GM21515 (cell line): ENCODE measurements at regions not wholly inside any gene's neighbourhood (a gene's known extent, or its start where the extent isn't known, plus 50 kb on each side); places are given as distances from the start of the nearest gene placed in this dataset.

Experiments
- ATAC-seq: cut with Tn5 transposase; IDR thresholded peaks from one replicate; pipeline ENCODE4 v1.9.1; 2021; ENCODE audit not compliant: unreplicated experiment

DNA sequence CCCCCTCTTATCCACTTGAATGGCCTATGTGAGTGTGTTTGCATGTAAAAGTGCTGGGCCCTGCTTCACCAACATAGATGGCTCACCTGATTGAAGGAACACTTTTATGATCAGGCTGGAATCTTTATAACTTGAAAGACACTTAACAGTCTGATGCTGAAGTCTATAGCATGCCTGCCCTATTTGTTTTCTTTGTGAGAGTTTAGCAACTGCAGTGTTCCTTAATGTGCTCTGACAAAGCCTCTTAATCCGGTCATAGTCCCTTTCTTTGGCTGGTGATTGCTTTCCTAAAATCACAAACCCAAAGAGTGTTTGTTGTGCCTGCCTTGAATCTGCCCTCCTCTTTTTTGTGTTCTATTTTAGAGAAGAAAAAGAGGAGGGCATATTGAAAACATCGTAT is 1382.8 kb upstream of the CELF4 start:
- no peak for ATAC-seq

DNA sequence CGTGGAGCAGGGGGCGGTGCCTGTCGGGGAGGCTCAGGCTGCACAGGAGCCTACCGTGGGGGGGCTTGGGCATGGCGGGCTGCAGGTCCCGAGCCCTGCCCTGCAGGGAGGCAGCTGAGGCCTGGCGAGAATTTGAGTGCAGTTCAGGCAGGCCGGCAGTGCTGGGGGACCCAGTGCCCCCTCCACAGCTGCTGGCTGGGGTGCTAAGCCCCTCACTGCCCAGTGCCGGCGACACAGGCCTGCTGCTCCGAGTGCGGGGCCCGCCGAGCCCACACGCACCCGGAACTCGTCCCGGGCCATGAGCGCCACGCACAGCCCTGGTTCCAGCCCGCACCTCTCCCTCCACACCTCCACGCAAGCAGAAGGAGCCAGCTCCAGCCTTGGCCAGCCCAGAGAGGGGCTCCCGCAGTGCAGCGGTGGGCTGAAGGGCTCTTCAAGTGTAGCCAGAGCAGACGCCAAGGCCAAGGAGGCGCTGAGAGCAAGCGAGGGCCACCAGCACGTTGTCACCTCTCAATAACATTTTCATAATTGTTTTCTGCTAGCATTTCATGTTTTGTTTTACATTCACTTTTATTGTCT is 1378.9 kb upstream of the CELF4 start:
- ATAC-seq: no peak

DNA sequence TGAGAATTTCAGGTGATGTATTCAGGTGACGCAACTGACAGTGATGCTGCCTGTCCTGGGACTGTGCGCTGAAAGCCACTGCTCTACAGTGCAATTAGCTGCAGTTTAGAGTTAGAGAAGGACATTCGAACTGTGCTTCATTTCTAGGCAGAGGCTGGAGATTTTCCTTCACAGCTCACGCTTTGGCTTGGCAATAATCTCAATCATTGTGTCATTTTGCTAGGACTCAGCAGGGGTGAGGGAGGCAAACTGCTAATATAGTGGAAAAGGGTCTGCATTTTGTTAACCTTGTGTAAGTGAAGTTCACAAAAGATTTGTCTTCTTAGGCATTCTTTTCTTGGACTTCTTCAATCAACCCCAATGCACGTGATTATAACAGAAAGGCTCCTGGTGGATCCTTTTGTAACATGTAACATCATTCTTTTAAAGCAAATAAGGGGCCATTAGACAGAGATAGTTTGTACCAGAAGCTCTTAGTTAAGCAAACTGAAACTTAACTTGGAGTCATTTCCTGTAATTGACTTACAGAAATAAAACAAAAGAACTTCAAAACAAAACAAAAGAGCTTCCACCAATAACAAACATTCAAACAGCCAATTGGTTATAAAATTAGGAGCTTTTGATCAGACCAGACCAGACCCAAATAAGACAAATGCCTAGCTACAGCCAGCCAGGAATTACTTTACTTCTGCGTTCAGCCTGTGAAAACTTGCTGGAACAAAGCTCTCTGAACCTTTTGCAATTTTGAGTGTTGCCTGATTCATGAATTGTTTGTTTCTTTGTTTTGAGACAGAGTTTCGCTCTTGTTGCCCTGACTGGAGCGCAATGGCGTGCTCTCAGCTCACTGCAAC is 1376.3 kb upstream of the CELF4 start:
- ATAC-seq: peak; percentile 8

DNA sequence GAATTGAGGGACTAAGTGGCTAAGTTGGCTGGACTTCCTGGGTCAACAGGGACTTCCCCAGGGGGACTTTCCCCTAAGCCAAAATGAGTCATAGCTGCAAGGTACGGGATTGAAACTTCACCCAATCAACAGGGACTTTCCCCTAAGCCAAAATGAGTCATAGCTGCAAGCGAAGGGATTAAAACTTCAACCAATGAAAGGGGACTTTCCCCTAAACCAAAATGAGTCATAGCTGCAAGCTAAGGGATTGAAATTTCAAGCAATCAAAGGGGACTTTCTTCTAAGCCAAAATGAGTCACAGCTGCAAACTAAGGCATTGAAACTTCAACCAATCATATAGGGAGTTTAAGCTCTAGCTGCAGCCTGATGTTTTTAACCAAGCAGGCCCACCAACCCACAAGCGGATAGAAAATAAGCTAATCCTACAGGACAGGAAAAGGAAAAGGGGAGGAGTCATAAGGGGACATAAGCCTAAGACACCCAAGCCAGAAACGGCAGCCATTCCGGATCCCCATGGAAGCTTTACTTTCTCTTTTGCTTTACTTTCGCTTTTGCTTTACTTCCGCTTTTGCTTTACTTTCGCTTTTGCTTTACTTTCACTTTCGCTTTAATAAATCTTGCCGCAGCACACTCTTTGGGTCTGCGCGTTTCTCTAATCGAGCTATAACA is 1375.4 kb upstream of the CELF4 start:
- ATAC-seq: peak; percentile 72

DNA sequence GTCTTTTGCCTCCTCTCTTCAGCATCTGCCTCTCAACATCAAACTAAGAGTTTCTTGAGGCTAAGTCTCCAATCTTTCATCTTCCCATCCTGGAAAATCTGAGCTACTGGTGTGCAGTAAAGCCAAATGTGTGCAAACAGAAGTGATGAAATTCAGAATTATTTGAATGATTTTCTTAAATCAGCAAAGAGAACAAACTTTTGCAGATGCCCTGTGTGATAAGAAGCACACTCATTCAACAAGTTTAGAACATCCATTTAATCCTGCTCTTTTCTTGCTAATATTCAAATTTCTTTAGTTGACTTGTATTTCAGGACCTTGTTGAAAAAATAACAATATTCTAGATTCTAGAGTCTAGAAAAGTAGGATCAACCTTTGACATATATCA is 1374.9 kb upstream of the CELF4 start:
- ATAC-seq: peak; percentile 22

DNA sequence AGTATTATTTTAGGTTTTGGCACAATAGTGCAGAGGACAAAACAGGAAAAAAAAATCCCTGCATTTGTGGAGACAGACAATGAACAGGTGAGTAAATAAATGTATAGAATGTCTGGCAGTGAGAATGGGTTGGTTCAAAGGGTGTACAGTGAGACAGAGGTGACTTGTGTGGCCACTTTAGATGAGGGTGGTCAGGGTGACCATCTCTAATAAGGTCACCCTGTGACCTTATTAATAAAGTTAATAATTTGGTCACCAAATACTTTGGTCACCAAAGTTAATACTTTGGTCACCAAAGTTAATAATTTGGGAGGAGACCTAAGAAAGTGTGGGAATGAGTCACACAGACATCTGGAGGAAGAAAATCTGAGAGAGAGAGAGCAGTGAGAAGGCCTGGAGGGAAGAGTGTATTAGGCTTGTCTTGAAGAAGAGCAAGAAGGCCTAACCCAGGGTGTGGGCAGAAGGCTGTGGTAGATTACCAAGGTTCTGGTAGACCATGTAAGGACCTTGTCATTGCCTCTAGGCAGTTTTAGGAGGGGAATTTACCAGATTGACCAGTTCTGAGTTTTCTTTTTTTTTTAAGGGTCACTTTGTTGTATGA is 1368.4 kb upstream of the CELF4 start:
- peak; percentile 60 for ATAC-seq

DNA sequence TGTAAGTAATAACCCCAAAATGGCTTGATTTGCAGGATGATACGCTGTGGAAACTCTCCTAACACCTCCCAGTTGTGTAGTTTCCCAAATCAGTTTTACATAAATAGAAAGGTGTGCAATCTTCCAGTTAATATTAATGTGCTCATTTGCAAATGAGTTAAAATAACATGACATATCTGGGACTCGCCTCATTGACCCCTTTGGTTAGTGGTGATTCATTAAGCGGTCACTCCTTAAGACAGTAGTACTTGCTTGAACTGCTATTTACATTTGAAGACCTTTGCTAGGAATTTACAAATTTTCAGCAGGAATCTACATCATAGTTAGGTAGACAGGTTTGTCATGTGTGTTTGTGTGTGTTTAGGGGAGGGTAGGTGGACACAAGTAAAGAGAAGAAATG is 1367.7 kb upstream of the CELF4 start:
- peak; percentile 29 for ATAC-seq

DNA sequence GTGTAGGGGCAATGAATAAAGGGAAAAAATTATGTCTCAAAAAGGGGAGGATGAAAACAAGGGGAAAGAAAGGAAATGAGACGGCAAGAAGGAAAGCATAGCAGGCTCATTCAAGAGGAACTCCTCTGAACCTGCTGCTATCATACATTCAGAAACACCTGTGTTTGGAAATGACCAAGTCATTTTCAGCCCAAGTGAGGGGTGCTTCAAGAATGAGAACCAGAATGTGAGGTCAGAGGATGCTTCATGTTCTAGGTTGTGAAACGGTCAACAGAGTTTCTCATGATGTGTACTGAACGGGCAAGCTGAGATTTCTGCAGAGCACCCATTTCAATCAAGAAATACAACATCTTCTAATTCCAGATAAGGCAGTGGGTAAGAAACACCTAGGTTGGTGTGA is 1367.2 kb upstream of the CELF4 start:
- ATAC-seq: peak; percentile 38

DNA sequence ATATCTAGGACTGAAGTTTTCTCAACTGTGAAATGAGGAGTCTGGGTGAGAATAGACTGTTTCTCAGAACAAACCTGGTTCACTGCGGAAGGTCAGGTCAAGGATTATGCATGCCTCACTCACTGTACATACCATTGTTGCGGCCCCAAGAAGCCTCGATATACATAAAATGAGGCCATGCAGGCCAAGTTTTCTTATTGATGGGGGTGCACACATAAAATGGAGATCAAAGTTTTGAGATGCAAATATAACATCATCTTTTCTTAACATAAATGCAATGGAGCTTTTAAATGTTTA is 1366.1 kb upstream of the CELF4 start:
- ATAC-seq: no peak

DNA sequence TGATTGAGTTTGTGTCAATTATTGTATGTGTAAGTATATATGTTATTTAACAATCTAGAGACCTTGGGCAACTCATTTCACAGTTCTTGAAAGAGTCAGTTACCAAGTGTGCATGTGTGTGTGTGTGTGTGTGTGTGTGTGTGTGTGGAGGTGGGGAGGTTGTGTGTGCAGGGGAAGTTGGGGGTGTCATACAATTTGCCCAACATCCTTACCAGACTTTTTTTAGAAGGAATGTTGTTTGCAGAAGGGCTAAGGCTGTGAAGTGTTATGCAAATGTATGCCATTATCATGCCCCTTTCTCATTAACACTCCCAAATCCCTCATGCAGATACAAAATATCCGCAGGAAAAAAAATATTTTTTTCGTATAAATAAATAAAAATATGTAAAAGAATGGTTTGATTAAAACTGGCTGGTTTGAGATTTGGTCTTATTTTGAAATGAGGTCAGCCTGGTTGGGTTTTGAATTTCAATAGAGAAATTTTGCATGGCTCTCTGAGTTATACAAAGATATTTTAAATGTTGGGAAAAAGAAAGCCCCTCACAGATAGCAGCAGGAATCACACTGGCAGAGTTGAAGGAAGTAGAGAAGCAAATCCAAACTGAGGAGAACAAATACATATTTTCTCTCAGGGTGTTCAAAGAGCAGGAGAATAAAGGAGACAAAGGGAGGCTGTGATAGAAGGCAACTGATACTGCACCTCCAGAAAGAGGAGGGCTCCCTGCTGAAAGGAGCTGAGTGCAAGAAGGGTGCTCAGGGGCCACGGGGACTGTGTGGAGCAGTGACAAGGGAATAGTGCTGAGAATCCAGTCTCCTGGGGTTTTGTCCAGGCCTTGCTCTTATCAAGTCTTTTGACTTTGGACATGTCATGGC is 1365.5 kb upstream of the CELF4 start:
- ATAC-seq: no peak

DNA sequence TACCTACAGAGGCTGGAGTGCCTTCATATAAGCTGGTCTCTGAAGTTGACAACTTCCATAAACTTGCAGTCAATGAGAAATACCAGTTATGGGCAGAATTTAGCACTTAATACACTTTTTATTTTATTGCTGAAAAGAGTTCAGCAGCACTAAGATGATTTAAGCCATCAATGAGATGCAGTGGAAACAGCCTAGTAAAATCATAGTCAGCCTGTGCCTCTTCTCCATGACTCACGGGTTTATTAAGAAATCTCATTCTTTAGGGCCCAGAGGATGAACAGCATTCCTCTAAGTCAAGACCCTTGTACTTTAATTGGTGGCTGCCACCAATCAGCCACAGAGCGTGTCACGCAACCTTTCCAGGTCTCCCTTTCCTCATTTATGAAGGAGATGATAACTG is 1357.9 kb upstream of the CELF4 start:
- ATAC-seq: no peak

DNA sequence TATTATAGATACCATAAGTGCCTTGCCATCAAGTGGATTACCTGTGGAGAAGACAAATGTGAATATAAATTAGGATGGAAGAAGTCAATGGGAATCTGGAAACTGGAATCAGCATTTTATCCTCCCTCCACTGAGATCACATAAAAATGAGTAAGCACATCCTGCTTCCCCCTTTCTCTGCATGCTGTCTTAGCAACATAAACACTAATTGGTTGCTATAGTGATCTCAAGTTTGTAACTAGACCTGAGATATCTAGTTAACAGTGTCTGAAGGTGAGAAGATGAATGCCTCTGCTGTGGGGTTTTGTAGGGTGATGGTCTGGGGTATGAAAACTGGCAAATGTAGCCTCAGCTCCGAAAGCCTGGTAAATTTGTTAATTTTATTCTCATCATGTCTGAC is 1357.5 kb upstream of the CELF4 start:
- ATAC-seq: no peak

DNA sequence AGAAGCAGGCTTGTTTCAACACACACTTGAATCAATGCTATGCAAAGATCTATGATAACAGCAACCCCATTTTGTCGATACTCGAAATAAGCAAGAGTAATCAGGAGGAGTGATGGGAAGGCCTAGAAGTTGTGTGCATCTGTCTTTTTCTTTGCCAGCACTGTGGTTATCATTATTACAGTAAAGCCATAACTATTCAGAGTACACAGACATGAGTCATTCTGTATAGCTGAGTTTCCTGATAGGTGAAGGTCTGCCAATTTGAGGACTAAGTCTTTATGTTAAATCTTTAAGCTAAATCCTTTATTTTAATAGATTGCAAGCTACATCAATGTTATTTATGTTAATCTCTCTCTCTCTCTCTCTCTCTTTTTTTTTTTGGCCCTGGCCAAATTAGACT is 1344.4 kb upstream of the CELF4 start:
- no peak for ATAC-seq

DNA sequence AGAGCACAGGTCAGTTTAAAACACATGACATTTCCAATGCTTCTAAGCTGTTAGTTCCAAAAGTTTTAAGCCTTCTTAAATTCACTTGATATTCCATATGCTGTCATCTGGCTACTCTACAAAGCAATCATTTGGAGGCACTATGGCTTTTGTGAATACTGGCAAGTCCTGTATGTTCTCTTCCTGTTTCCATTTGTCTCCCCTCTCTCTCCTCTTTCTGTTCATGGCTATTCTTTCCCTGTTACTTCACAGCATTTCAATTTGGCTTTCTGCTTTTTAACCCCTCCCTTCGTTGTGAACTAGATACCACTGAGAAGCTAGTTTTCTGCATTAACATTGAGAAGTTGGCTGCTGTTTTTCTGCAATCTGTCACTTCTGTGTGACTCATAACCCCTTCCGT is 1337.2 kb upstream of the CELF4 start:
- no peak for ATAC-seq

DNA sequence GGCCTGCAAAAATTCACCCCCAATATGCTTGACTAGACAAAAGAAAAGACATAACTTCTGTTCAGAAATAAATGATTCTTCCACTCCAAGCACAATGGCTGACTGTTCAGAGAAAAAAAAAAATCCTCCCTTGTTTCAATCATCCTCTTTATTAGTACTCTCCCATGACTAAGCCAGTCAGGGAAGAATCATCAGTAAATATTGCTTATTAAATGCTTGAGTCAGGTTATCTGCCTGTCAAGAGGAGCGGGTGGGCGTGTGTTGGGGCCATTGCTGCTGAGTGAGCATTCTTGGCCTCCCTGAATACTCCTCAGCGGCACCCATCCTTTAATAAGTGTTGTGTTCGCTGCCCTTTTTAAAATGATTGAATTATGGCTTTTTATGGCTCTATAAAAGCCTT is 1334.8 kb upstream of the CELF4 start:
- no peak for ATAC-seq

DNA sequence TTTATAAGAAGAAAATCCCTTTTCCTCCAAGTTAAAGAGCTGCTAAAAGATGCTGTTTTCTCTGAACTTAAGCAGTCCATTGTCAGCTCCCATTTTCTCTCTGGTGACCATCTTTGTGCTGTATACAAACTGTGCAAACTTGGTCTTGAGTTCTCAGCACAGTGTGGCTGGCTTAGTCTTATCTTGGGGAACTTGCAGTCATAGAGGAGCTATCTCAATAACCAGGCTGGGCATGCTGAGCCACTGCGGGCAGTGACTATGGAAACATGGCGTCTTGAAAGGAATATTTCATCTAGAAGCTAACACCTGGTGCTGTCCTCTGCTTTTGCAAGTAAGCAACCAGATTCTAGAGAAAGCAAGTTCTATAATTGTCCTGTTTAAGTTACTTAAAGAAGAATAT is 1334.4 kb upstream of the CELF4 start:
- ATAC-seq: no peak

DNA sequence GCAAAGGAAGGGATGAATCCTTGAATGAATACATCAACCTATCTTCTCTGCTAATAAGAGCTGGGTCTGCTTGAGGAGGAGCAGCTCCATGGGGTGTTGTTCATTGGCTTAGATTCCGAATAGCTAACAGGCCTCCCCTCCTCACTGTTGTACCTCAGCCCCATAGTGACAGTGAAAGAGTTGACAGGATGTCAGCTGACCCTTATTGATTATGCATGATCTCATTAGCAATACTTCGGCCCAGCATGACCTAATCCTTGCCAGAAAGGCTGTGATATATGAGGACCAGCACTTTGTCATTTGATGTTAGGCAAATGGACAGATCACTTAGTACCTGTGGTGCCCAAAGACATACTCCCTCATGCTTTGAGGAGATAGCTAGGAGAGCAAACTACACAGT is 1333.7 kb upstream of the CELF4 start:
- no peak for ATAC-seq

DNA sequence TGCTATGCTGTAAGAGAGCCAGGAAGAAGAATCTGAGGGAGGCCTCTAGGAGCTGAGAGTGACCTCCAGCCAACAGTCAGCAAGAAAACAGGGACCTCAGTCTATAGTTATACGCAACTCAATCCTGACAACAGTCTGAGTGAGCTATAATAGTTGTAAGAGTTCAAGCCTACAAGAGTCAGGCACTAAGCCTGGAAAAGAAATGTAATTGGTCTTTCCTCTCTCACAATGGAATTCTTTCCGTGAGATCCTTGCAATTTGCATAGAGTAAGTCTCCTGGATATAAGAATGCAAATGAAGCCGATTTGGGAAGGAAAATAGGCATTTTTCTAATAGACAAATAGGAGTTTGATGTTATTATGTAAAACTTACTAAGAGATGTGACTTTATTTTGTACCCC is 1332.6 kb upstream of the CELF4 start:
- ATAC-seq: no peak

DNA sequence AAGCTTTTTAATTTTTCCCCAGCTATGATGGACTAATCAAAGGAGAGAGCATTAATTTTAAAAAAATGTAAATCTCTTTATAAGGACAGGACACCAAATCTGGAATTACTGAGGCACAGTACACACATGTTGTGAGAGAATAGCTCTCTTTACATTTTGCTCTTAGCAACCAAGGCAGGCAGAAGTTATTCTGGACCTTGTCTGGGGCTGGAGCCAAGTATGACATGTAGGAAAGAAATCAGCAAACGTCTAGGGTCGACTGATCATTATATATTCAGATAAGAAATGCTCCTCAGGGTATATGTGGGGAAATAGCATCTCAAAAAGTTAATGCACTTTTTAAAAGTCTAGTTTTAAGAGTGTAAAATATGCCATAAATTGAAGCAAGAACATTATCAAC is 1330.0 kb upstream of the CELF4 start:
- no peak for ATAC-seq

DNA sequence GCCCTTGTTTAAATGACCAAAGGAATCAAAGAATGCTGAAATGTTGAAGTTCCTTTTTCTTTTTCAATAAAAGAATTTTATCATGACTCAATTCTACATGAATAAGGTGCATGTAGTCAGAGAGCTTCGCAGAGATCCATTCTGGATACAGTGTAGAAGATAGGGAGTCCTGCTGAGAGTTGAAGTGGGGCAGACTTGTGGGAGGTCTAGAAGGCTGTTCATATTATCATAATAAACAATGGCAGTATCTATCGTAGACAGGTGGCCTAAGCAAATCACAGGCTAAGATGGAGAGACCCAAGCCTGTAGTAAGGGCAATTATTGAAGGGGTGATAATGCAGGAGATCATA is 1322.0 kb upstream of the CELF4 start:
- ATAC-seq: no peak
